T-helper 2 cell (primary cell): ENCODE measurements at regions not wholly inside any gene's neighbourhood (a gene's known extent, or its start where the extent isn't known, plus 50 kb on each side); places are given as distances from the start of the nearest gene placed in this dataset.
"Not testable (repeated sequence)": the region's sequence is repeated elsewhere in the genome, so short reads cannot be mapped to it uniquely, and the experiment has no call there.

ENCODE experiments used
- DNase-seq, 5 experiments: peaks; one replicate each; pipeline versions ENCODE4 v3.0.0 to v3.0.0-alpha.2; 2012 to 2022

GRCh38 chr11:86166287-86166686, 78.3 kb upstream of the EED start:
- DNase-seq = not testable (repeated sequence)

DNA sequence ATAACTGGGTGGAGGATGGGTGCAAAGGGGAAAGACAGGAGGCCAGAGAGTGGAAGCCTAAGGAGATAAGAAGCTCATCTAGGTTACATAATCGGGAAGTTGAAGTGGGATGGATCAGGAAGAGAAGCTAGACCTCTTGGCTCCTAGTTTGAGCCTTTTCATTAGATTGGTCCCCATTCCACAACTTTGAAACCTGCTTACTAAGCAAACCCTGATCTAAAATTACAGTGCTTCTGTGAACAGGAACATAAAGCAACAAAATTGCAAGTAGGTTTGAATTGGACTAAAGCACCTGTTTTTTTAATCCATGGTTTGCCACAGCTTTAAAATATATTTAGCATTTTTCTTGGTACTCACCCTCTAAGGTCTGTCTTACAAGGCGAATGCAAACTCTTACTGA, 80.4 kb upstream of the EED start:
- DNase-seq = no peak

DNA sequence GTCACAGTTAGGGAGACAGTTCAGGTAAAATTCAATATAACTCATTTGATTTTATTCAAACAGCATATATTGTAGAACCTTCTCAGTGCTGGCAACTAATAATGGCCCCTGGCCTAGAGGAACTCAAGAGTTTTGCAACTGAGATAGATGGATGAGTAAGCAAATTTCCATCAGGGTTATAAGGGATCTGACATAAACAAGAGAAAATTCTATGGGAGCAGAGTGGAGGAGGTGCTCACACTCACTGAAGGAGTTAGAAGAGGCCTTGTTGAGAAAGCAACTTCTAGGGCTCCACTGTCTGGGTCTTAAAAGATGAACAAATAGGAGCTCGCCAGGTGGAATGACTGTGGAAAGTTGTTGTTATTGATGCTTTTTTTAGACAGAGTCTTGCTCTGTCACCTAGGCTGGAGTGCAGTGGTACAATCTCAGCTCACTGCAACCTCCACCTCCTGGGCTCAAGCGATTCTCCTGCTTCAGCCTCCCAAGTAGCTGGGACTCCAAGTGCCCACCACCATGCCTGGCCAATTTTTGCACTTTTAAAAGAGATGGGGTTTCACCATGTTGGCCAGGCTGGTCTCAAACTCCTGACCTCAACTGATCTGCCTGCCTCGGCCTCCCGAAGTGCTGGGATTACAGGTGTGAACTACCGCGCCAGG, 81.2 kb upstream of the EED start:
- DNase-seq = not testable (repeated sequence)

DNA sequence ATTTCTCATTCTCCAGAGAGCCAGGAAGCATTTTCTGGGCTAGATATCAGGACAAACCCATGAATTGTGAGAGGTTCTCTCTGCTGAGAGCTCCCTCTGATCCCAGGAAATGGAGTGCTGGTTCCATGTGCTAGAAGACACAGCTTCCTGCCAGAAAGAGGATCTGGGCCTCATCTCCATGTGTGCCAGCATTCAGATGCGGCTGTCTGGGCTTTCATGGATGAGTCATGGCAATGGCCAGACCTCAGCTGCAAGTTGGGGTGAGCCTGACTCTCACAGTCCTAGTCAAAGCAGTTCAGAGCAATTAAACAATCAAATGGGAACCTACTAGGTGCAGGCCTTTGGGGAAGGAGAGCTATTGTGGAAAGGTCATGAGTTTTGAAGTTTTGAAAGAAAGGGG, 82.3 kb upstream of the EED start:
- no peak for DNase-seq

DNA sequence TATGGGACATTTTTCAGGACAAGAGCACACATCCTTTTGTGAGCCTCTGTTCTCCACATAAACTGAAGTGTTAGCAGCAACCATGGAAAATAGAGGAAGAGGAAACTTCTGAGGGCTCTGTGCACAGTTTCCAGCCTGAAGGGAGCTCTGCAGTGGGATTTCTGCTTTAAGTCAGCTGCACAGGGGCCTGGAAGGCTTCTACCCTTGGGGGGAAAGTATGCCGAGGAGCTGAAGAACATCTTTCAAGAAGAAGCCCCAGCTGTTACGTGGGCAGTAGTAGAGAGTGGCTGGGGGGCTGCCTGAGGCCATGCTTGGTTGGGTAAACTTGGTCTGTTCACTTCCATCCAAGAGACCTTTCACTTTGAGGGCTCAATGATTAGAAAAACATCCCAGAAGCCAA, 82.7 kb upstream of the EED start:
- no peak for DNase-seq

- no peak for DNase-seq
These were observed 83.2 kb upstream of the EED start for GRCh38 chr11:86161336-86161735.

DNA sequence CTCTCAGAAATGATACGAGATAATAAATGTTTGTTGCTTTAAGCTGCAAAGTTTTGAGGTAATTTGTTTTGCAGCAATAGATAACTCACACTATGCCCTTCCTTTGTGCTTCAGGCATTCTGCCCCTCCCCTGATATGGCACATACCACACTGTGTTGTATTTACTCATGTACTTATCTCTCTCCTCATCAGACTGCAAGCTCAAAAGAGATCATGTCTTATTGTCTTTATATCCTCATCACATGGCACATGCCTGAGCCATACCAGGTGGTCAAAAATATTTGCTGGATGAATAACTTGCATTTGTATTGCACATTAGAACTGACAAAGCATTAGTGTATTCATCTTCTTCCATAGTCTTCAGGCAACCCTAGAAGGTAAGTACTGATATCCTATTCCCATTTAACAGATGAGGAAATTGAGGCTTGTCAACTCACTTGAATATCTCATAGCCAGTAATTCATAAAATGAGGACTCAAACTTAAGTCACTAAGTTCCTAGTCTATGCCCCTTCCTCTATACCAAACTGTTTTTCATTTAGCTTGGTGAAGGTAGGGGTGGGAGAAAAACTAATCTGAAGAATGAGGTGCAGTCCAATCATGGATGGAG, 83.9 kb upstream of the EED start:
- peak in 1 of 5 experiments; percentile 88 for DNase-seq

DNA sequence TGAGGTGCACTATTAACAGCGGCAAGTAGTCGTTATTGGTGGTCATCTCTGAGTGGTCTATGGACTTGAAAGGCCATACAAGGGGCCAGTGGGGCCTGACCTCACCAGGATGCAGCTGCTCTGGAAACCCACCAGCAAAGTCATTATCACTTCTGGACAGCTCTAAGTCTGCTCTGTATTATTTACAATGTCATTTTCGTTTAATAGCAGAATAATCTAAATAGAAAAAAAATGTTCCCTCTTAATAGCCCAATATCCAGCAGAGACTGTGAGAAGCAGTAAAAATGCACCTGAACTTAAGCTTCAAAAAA, 85.0 kb upstream of the EED start:
- DNase-seq = no peak

DNA sequence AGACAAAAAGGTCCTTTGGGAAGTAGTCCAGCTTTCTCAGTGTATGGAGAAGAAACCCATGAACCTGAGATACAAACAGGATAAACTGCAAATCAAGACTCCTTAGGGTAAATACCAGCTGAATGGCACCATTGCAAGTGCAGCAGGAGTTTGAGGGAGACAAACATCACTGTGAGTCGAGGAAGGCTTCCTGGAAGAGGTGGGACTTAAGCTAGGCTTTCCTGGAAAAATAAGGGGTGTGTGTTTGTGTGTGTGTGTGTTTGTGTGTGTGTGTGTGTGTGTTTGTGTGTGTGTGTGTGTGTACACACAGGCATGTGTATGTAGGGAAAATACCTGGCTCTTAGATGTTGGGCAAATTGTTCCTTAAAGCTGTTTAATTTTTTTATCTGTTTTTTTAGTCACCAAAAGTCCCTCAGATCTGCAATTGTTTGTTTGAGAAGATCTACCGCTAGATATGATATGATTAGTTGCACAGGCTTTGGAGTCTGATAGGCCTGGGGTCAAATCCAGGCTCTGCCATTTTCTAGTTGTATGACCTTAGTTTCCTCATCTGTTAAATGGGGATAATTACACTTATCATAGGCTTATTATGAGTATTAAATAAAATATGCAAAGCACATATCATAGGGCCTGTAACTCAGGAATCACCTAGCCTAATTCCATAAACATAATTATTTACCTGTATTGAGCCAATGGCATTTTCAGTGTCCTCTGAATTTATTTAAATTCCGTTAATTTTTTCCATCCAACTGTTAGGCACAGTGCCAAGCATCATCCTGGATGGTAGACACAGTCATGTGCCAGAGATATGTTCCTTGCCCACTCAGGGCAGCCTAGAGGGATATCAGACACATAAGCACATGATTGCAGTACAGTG, 85.6 kb upstream of the EED start:
- no peak for DNase-seq

- no peak for DNase-seq
These were observed 86.7 kb upstream of the EED start for GRCh38 chr11:86157797-86158378.

- DNase-seq = no peak
These were observed 87.6 kb upstream of the PICALM start for GRCh38 chr11:86156397-86156955.

DNA sequence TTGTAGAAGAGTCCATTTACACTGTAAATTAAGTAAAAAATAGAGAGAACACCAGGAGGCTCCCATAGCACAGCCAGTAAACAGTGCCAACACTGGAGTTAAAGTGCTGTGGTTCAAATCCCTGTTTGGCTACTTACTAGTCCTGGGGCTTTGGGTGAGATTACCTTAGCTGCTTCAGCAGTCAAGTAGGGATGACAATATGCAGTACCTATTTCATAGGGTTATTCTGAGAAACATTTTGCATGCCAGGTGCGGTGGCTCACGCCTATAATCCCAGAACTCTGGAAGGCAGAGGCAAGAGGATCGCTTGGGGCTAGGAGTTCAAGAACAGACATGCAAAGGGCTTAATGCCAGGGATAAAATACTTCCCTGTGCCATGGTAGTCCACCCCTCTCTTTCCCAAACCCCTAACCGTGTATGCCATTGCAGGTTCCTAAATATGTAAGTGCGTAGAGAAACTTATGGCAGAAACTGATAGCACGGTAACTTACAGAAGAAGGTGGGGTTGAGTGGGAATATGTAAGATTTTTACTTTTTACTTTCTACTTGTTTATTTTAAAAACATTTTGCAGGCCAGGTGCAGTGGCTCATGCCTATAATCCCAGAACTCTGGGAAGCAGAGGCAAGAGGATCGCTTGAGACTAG, 86.4 kb upstream of the PICALM start:
- DNase-seq = no peak

- DNase-seq = no peak
These were observed 84.6 kb upstream of the PICALM start for GRCh38 chr11:86153439-86153838.

- no peak for DNase-seq
These were observed 84.0 kb upstream of the PICALM start for GRCh38 chr11:86152901-86153300.

GRCh38 chr11:86152006-86152862, 83.3 kb upstream of the PICALM start:
- peak in 1 of 5 experiments; percentile 19 for DNase-seq

DNA sequence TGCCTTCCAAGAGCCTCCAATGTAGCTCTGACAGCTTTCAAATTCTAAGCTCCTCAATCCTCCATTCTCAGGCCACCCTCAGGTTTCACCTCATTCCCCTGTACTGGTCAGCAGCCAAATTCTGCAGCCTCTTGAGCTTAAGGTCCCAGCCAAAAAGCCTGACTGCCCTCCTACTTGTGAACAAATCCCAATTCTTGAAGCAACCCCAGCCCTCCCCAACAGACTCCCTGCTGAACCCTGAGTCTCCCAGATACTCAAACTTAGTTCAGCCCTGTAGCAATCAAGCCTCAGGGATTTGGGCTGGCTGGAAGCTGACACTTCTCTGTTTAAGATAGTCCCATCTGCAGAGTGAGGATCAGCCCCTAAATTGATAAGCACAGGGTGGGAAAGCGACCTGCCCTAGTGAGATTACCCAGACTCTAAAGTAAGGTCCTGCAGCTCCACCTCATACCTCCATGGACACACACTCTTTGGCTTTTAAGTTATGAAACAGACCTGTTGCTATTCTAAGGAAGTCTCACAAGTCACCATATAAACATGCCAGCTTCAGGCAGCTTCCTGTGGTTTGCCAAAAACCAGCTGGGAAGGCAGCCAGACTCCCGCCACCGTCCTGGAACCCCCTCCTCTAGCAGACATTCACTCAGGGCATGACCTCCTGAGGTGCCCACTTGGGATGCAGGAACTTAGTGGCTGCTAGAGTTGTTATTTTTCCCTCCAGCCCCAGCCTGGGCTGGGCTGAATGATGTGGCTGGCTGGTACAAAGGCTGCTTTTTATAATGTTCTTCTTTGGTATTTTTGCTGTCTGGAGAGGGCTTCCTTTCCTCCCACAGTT, 82.5 kb upstream of the PICALM start:
- DNase-seq = no peak

GRCh38 chr11:86150847-86151173, 81.9 kb upstream of the PICALM start:
- DNase-seq = no peak

GRCh38 chr11:86149792-86150191, 80.9 kb upstream of the PICALM start:
- DNase-seq = no peak

DNA sequence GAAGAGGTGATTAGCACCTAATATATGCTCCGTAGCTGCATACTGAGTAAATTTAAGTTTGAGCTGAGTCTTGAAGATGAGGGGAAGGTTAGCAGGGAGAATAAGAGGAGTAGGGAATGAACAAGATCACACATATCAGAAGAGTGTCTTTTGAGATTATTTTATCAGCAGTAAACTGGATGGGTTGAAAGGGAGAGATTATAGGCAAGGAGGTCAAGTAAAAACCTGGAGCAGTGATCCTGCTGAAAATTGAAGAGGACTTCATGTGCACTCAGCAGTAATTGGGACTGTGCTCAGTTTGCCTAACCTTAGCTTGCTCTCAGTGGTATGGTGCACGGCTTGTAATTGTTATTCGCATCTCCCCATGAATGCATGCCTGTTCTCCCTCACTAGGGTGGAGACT, 79.5 kb upstream of the PICALM start:
- DNase-seq = no peak

DNA sequence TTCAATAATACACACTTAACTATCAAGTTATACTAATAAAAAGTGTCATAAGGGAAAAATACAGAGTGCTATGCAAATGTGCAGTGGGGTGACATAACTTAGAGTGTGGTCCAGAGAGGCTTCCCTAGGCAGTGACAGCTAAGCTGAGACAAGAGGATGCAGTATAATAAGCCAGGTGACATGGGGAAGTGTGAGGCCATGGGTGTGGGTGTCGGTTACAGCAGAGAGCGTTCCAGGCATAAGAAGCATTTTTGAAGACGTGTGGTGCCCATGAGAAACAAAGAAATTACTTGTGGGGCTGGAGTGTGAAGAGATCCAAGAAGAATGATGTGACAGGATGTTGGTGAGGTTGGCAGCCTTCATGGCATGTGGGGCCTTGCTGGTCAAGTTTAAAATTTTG, 78.1 kb upstream of the PICALM start:
- DNase-seq = no peak
